NCI-H460 (cell line): ENCODE measurements at regions not wholly inside any gene's neighbourhood (a gene's known extent, or its start where the extent isn't known, plus 50 kb on each side); places are given as distances from the start of the nearest gene placed in this dataset.
"Not testable (repeated sequence)": the region's sequence is repeated elsewhere in the genome, so short reads cannot be mapped to it uniquely, and the experiment has no call there.

Experiments used
- DNase-seq: peaks from one replicate; pipeline ENCODE4 v3.0.0-alpha.2; 2016; ENCODE audit warnings: low read depth; ENCODE audit errors: extremely low read depth

- no peak for DNase-seq
Measured at GRCh38 chr2:176565641-176566323, 296.5 kb downstream of the MTX2 start.

- DNase-seq, result no peak
Measured at GRCh38 chr2:176566496-176566895, 297.3 kb downstream of the MTX2 start.

- no peak for DNase-seq
Measured at GRCh38 chr2:176566961-176567360, 297.7 kb downstream of the MTX2 start.

- DNase-seq, result no peak
Measured at GRCh38 chr2:176567361-176567760, 298.1 kb downstream of the MTX2 start.

GRCh38 chr2:176569574-176569973 is 300.3 kb downstream of the MTX2 start:
- DNase-seq, result no peak

GRCh38 chr2:176573612-176574483 is 304.6 kb downstream of the MTX2 start:
- no peak for DNase-seq

- DNase-seq, result no peak
Measured at GRCh38 chr2:176574484-176575236, 305.4 kb downstream of the MTX2 start.

- DNase-seq, result no peak
Measured at GRCh38 chr2:176575237-176575744, 306.0 kb downstream of the MTX2 start.

- no peak for DNase-seq
Measured at GRCh38 chr2:176577054-176577453, 307.8 kb downstream of the MTX2 start.

- not testable (repeated sequence) for DNase-seq
Measured at GRCh38 chr2:176578292-176578691, 309.1 kb downstream of the MTX2 start.

GRCh38 chr2:176579608-176580007 is 310.4 kb downstream of the MTX2 start:
- no peak for DNase-seq

GRCh38 chr2:176581557-176582165 is 312.4 kb downstream of the MTX2 start:
- DNase-seq, result no peak

- DNase-seq, result no peak
Measured at GRCh38 chr2:176582176-176582575, 312.9 kb downstream of the MTX2 start.

- DNase-seq, result peak; percentile 69
Measured at GRCh38 chr2:176582990-176583481, 313.8 kb downstream of the MTX2 start.

- DNase-seq, result peak; percentile 31
Measured at GRCh38 chr2:176583607-176584006, 314.4 kb downstream of the MTX2 start.

GRCh38 chr2:176584333-176584732 is 315.1 kb downstream of the MTX2 start:
- no peak for DNase-seq

- DNase-seq, result no peak
Measured at GRCh38 chr2:176585291-176585690, 316.0 kb downstream of the MTX2 start.

GRCh38 chr2:176585791-176586190 is 316.5 kb downstream of the MTX2 start:
- no peak for DNase-seq

GRCh38 chr2:176589287-176589686 is 320.0 kb downstream of the MTX2 start:
- no peak for DNase-seq

- no peak for DNase-seq
Measured at GRCh38 chr2:176589825-176590440, 320.7 kb downstream of the MTX2 start.
